ENCODE measurements at regions not wholly inside any gene's neighbourhood (a gene's known extent, or its start where the extent isn't known, plus 50 kb on each side); places are given as distances from the start of the nearest gene placed in this dataset.

DNA sequence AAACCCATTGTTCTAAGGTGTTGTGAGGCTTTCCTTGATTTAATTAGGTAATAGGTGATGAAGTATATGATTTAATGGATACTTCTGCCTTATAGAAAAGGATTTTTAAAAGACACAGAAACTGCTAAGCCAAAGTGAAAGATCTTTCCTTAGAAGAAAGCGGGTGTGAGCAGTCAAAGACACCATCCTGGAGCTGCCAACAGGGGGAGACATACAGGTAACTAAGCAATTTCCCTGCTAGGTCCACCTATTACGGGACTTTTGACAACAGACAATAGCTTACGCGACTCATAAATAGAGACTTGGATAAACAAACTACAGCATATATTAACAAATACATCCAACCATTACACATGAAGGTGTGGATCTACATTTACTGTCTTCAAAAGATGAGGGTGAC is 669.5 kb downstream of the SQOR start:
- H3K4me3 ChIP-seq = no peak overlapping the region
- DNase-seq = no peak
- TF ChIP-seq, protein P1, sequence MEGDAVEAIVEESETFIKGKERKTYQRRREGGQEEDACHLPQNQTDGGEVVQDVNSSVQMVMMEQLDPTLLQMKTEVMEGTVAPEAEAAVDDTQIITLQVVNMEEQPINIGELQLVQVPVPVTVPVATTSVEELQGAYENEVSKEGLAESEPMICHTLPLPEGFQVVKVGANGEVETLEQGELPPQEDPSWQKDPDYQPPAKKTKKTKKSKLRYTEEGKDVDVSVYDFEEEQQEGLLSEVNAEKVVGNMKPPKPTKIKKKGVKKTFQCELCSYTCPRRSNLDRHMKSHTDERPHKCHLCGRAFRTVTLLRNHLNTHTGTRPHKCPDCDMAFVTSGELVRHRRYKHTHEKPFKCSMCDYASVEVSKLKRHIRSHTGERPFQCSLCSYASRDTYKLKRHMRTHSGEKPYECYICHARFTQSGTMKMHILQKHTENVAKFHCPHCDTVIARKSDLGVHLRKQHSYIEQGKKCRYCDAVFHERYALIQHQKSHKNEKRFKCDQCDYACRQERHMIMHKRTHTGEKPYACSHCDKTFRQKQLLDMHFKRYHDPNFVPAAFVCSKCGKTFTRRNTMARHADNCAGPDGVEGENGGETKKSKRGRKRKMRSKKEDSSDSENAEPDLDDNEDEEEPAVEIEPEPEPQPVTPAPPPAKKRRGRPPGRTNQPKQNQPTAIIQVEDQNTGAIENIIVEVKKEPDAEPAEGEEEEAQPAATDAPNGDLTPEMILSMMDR (IDR thresholded peaks at IDR 0.05) = no peak
- no peaks in the 10 kb centered on the region for H3K36me3 ChIP-seq
- H3K27me3 ChIP-seq = no peaks in the 10 kb centered on the region
- no peak overlapping the region for H3K9ac ChIP-seq (ENCODE audit: low read depth in 2 of 2, low read length in 2 of 2)
- intact Hi-C loops (cut with DNase I) = no loop called here
- no peaks in the 10 kb centered on the region for H3K9me3 ChIP-seq
- no peaks in the 10 kb centered on the region for H3K4me1 ChIP-seq
- no peak overlapping the region for H3K27ac ChIP-seq

DNA sequence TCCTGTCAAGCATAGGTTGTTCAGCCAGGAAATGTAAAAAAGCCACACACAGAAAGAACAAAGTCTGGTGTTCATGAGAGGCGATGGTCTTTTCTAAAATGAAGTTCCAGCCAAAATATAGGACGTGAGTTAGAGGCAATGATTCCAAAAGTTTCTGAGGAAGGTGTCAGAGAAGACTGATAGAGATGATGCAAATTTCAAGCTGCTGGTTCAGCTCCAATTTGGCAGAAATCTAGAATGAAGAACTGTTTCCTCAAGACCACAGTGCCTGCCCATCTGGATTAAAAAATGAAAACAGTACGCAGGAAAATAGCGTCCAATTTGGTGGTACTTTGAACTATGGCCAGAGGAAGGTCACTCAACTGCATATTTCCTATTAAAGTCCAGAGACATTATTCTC is 672.9 kb downstream of the SQOR start:
- Histone ChIP-seq H3K36me3 (no peaks in the 10 kb centered on the region), H3K27me3 (no peaks in the 10 kb centered on the region), H3K9me3 (no peaks in the 10 kb centered on the region), H3K9ac (ENCODE audit: low read depth in 2 of 2, low read length in 2 of 2) (no peak overlapping the region), H3K27ac (no peak overlapping the region), H3K4me3 (no peak overlapping the region), H3K4me1 (no peaks in the 10 kb centered on the region)
- DNase-seq = no peak
- TF ChIP-seq, protein P1 (IDR thresholded peaks at IDR 0.05) = no peak
- intact Hi-C loops (cut with DNase I) = no loop called here

DNA sequence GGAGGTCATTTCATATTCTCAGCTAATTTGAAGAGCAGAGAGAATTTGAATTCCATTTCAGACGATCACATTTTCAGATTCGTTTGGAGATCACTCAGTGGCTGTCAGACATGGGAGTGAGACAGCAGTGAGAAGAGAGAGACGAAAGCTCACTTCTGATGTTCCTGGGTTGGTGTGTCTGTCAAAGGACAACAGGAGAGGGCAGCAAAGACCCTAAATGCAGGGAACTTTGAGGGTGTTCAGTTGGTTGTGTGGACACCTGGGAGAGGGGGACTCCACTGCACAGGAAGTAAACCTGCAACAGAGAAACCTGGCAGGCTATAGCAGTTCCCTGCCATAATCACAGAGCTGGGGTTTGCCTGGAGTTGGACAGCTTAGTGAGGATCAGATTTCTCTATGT is 675.1 kb downstream of the SQOR start:
- Histone ChIP-seq H3K9me3 (no peaks in the 10 kb centered on the region), H3K36me3 (no peaks in the 10 kb centered on the region), H3K4me1 (no peaks in the 10 kb centered on the region), H3K4me3 (no peak overlapping the region), H3K27ac (no peak overlapping the region), H3K27me3 (no peaks in the 10 kb centered on the region), H3K9ac (ENCODE audit: low read depth in 2 of 2, low read length in 2 of 2) (no peak overlapping the region)
- TF ChIP-seq, protein P1 (IDR thresholded peaks at IDR 0.05) = no peak
- no peak for DNase-seq
- intact Hi-C loops (cut with DNase I) = loop anchor here (5.0 to 10.0 kb wide), 3 partner anchors 615 to 885 kb away; no protein-coding TSS in a partner anchor

DNA sequence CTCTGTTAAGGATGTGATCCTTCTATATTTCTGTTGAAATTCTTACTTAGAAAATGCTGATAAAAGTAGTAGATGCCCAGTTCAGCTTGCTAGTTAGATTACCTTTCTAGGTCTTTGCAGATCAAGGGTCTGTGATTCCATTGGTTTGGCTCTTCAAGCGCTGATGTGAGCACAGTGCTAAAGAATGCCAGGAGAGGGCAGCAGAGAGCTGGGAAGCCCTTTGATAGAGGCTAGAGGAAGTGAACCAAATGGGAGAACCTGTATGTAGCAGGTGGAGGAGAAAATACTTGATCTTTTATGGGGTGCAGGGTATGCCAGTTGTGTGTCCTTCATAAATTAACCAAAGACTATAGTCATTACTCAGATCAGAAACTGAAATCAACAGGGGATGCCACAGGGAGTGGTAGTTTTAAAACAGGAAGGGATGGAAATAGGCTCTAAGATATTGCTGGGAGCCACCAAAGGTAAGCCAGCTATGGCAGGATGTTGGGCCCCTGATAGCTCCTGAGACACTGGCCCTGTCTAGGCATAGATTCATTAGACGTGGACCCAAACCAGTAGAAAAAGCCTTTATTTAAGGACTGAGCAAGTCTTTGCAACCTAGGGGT is 677.4 kb downstream of the SQOR start:
- DNase-seq = peak; percentile 80
- intact Hi-C loops (cut with DNase I) = loop anchor here (5.0 to 10.0 kb wide), 3 partner anchors 613 to 883 kb away; no protein-coding TSS in a partner anchor
- Histone ChIP-seq H3K4me1 (no peaks in the 10 kb centered on the region), H3K9ac (ENCODE audit: low read depth in 2 of 2, low read length in 2 of 2) (no peak overlapping the region), H3K36me3 (no peaks in the 10 kb centered on the region), H3K27me3 (no peaks in the 10 kb centered on the region), H3K4me3 (no peak overlapping the region), H3K9me3 (no peaks in the 10 kb centered on the region), H3K27ac (no peak overlapping the region)
- TF ChIP-seq, protein P1 (IDR thresholded peaks at IDR 0.05) = peak; percentile 91

DNA sequence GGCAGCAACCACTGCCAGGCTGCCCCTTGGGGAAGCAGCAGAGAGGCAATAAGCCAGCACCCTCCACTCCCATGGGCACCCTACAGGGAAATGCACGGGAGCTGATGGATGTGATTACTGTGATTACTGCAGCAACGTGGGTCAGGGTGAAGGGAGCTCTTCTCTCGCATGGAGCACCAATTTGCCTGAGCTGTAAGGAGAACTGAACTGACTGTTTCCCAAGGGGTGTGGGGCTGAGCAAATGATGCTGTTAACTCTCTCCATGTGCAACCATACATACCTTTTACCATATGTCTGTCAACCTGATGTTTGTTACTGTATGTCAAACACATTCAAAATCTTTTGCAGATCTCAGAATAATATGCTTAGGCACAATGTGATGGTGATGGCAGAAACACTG is 680.6 kb downstream of the SQOR start:
- H3K36me3 ChIP-seq = no peaks in the 10 kb centered on the region
- H3K9me3 ChIP-seq = no peaks in the 10 kb centered on the region
- intact Hi-C loops (cut with DNase I) = loop anchor here (10.0 kb wide), 2 partner anchors 609 to 879 kb away; no protein-coding TSS in a partner anchor
- no peak overlapping the region for H3K9ac ChIP-seq (ENCODE audit: low read depth in 2 of 2, low read length in 2 of 2)
- no peak overlapping the region for H3K4me3 ChIP-seq
- no peak for DNase-seq
- TF ChIP-seq, protein P1 (IDR thresholded peaks at IDR 0.05) = no peak
- H3K27me3 ChIP-seq = no peaks in the 10 kb centered on the region
- no peak overlapping the region for H3K27ac ChIP-seq
- H3K4me1 ChIP-seq = no peaks in the 10 kb centered on the region

Data from colonic mucosa (tissue), 4 donors.